ENCODE measurements at regions not wholly inside any gene's neighbourhood (a gene's known extent, or its start where the extent isn't known, plus 50 kb on each side); places are given as distances from the start of the nearest gene placed in this dataset.

- Histone ChIP-seq H3K79me2 (ENCODE audit: low read length) (no peaks in the 10 kb centered on the region), H3K27ac (ENCODE audit: low read length) (no peak overlapping the region), H3K4me1 (ENCODE audit: low read length) (no peaks in the 10 kb centered on the region), H3K27me3 (ENCODE audit: low read depth, low read length) (no peaks in the 10 kb centered on the region), H3K4me3 (ENCODE audit: low read length) (no peak overlapping the region), H3K4me2 (ENCODE audit: low read length) (no peak overlapping the region), H2AFZ (ENCODE audit: low read depth, low read length) (no peak overlapping the region), H4K20me1 (ENCODE audit: insufficient read depth, low read length) (no peaks in the 10 kb centered on the region), H3K9ac (ENCODE audit: low read length) (no peak overlapping the region), H3K36me3 (replicated peaks; ENCODE audit: low read depth, low read length) (peaks cover 3% of the 10 kb centered on the region), H3K9me3 (ENCODE audit: insufficient read depth, low read length) (peaks cover 11% of the 10 kb centered on the region; the same call in 1 of the 2 replicates)
- TF ChIP-seq CTCF (IDR thresholded peaks at IDR 0.05; ENCODE audit: low read depth, low read length) (no peak), EZH2phosphoT487 (IDR thresholded peaks at IDR 0.05; ENCODE audit: low read depth) (no peak)
Measured at GRCh38 chr21:41581592-41582228, 73.8 kb upstream of the TMPRSS2 start.

GRCh38 chr21:41580758-41581554, 73.0 kb upstream of the TMPRSS2 start:
- no peak overlapping the region for H3K4me3 ChIP-seq (ENCODE audit: low read length)
- peaks cover 11% of the 10 kb centered on the region; the same call in 1 of the 2 replicates for H3K9me3 ChIP-seq (ENCODE audit: insufficient read depth, low read length)
- H3K79me2 ChIP-seq (ENCODE audit: low read length) = no peaks in the 10 kb centered on the region
- TF ChIP-seq EZH2phosphoT487 (IDR thresholded peaks at IDR 0.05; ENCODE audit: low read depth) (no peak), CTCF (IDR thresholded peaks at IDR 0.05; ENCODE audit: low read depth, low read length) (no peak)
- no peak overlapping the region for H2AFZ ChIP-seq (ENCODE audit: low read depth, low read length)
- no peak overlapping the region for H3K4me2 ChIP-seq (ENCODE audit: low read length)
- no peaks in the 10 kb centered on the region for H3K4me1 ChIP-seq (ENCODE audit: low read length)
- no peaks in the 10 kb centered on the region for H4K20me1 ChIP-seq (ENCODE audit: insufficient read depth, low read length)
- H3K9ac ChIP-seq (ENCODE audit: low read length) = no peak overlapping the region
- H3K27ac ChIP-seq (ENCODE audit: low read length) = no peak overlapping the region
- no peaks in the 10 kb centered on the region for H3K27me3 ChIP-seq (ENCODE audit: low read depth, low read length)
- peaks cover 3% of the 10 kb centered on the region for H3K36me3 ChIP-seq (replicated peaks; ENCODE audit: low read depth, low read length)

GRCh38 chr21:41579692-41580091, 71.7 kb upstream of the TMPRSS2 start:
- no peak overlapping the region for H3K27ac ChIP-seq (ENCODE audit: low read length)
- H3K79me2 ChIP-seq (ENCODE audit: low read length) = no peaks in the 10 kb centered on the region
- H2AFZ ChIP-seq (ENCODE audit: low read depth, low read length) = no peak overlapping the region
- no peaks in the 10 kb centered on the region for H4K20me1 ChIP-seq (ENCODE audit: insufficient read depth, low read length)
- no peak overlapping the region for H3K4me3 ChIP-seq (ENCODE audit: low read length)
- no peaks in the 10 kb centered on the region for H3K27me3 ChIP-seq (ENCODE audit: low read depth, low read length)
- H3K9me3 ChIP-seq (ENCODE audit: insufficient read depth, low read length) = peaks cover 9% of the 10 kb centered on the region; the same call in 1 of the 2 replicates
- TF ChIP-seq EZH2phosphoT487 (IDR thresholded peaks at IDR 0.05; ENCODE audit: low read depth) = no peak
- no peak for TF ChIP-seq CTCF (IDR thresholded peaks at IDR 0.05; ENCODE audit: low read depth, low read length)
- no peak overlapping the region for H3K4me2 ChIP-seq (ENCODE audit: low read length)
- H3K4me1 ChIP-seq (ENCODE audit: low read length) = no peaks in the 10 kb centered on the region
- H3K9ac ChIP-seq (ENCODE audit: low read length) = no peak overlapping the region
- H3K36me3 ChIP-seq (replicated peaks; ENCODE audit: low read depth, low read length) = peaks cover 3% of the 10 kb centered on the region

- H3K79me2 ChIP-seq (ENCODE audit: low read length) = no peaks in the 10 kb centered on the region
- no peak overlapping the region for H3K4me3 ChIP-seq (ENCODE audit: low read length)
- H3K4me2 ChIP-seq (ENCODE audit: low read length) = no peak overlapping the region
- H4K20me1 ChIP-seq (ENCODE audit: insufficient read depth, low read length) = no peaks in the 10 kb centered on the region
- H3K9ac ChIP-seq (ENCODE audit: low read length) = no peak overlapping the region
- H3K4me1 ChIP-seq (ENCODE audit: low read length) = no peaks in the 10 kb centered on the region
- no peaks in the 10 kb centered on the region for H3K27me3 ChIP-seq (ENCODE audit: low read depth, low read length)
- H3K27ac ChIP-seq (ENCODE audit: low read length) = no peak overlapping the region
- H3K36me3 ChIP-seq (replicated peaks; ENCODE audit: low read depth, low read length) = peaks cover 3% of the 10 kb centered on the region
- TF ChIP-seq EZH2phosphoT487 (IDR thresholded peaks at IDR 0.05; ENCODE audit: low read depth) (no peak), CTCF (IDR thresholded peaks at IDR 0.05; ENCODE audit: low read depth, low read length) (no peak)
- H2AFZ ChIP-seq (ENCODE audit: low read depth, low read length) = no peak overlapping the region
- peaks cover 12% of the 10 kb centered on the region; the same call in 1 of the 2 replicates for H3K9me3 ChIP-seq (ENCODE audit: insufficient read depth, low read length)
Measured at GRCh38 chr21:41578716-41579115, 70.8 kb upstream of the TMPRSS2 start.
